ENCODE measurements at regions not wholly inside any gene's neighbourhood (a gene's known extent, or its start where the extent isn't known, plus 50 kb on each side); places are given as distances from the start of the nearest gene placed in this dataset.
A peak's percentile ranks its signal among the peaks of the same experiment; 100 is the strongest.

GRCh38 chr18:8988260-8988871 lies 114.1 kb upstream of the NDUFV2 start (continued):
- TF ChIP-seq SMAD4 (CRISPR knock-in tag; conservative IDR thresholded peaks at IDR 0.05) (no peak), MEF2D (tag; conservative IDR thresholded peaks at IDR 0.05; ENCODE audit: low read depth) (0 out of 2 replicates have a peak, but pooled peaks have one; percentile 14), SP1 (CRISPR knock-in tag; IDR thresholded peaks at IDR 0.05) (no peak), CBX1 (IDR thresholded peaks at IDR 0.05; ENCODE audit: low read depth) (no peak), SMAD3 (CRISPR knock-in tag; conservative IDR thresholded peaks at IDR 0.05) (no peak), TEAD4 (IDR thresholded peaks at IDR 0.05; ENCODE audit: low read length) (no peak), TEAD4 (CRISPR knock-in tag; IDR thresholded peaks at IDR 0.05; ENCODE audit: borderline replicate concordance) (no peak), TFE3 (CRISPR knock-in tag; IDR thresholded peaks at IDR 0.05) (no peak), SMC3 (conservative IDR thresholded peaks at IDR 0.05; ENCODE audit: insufficient read depth, low read depth, low read length) (peak; percentile 94), BRCA1 (IDR thresholded peaks at IDR 0.05) (no peak), BRCA1 (CRISPR knock-in tag; IDR thresholded peaks at IDR 0.05) (no peak), RUNX1 (IDR thresholded peaks at IDR 0.05; ENCODE audit: low read depth) (no peak), ZNF589 (CRISPR knock-in tag; IDR thresholded peaks at IDR 0.05; ENCODE audit: low read depth) (no peak), ZBTB7A (IDR thresholded peaks at IDR 0.05; ENCODE audit: borderline replicate concordance, control insufficient read depth, low read depth, low read length) (peak; percentile 38; the same call in 1 of the 2 replicates), JUND (IDR thresholded peaks at IDR 0.05; ENCODE audit: borderline replicate concordance, low read depth, low read length) (peak; percentile 32; the same call in 1 of the 2 replicates), JUND (tag; IDR thresholded peaks at IDR 0.05; ENCODE audit: borderline replicate concordance, low read depth, low read length) (peak; percentile 25; the same call in 1 of the 3 replicates), CUX1 (CRISPR knock-in tag; IDR thresholded peaks at IDR 0.05) (no peak)
- TF ChIP-seq, protein P1, sequence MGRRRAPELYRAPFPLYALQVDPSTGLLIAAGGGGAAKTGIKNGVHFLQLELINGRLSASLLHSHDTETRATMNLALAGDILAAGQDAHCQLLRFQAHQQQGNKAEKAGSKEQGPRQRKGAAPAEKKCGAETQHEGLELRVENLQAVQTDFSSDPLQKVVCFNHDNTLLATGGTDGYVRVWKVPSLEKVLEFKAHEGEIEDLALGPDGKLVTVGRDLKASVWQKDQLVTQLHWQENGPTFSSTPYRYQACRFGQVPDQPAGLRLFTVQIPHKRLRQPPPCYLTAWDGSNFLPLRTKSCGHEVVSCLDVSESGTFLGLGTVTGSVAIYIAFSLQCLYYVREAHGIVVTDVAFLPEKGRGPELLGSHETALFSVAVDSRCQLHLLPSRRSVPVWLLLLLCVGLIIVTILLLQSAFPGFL (CRISPR knock-in tag; IDR thresholded peaks at IDR 0.05): no peak

All from K562 (cell line).